ENCODE measurements at regions not wholly inside any gene's neighbourhood (a gene's known extent, or its start where the extent isn't known, plus 50 kb on each side); places are given as distances from the start of the nearest gene placed in this dataset.

DNA sequence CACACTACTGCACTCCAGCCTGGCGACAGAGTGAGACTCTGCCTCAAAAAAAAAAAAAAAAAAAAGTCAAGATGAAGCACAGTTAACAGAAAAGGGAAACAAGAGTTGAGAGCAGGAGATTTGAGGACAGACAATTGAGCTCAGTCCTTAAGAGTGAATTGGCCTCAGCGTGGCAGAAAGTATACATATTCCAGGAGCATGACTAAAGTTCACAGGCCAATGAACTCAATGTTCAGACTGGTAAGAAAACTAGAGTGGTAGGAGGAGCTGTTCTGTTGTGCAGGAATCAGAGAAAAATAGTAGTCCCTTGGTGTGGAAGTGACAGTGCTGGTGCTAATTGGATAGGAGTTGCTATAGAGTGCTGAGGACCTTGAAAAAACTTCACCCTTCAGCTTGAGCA, 60.0 kb downstream of the NRN1 start:
- H3K9me3 Mint-ChIP-seq (ENCODE audit: unreplicated experiment), result peaks cover 19% of the 10 kb centered on the region
- H3K36me3 Mint-ChIP-seq (ENCODE audit: unreplicated experiment), result peaks cover 5% of the 10 kb centered on the region
- no peak overlapping the region for H3K4me3 Mint-ChIP-seq (ENCODE audit: unreplicated experiment)
- H3K4me1 Mint-ChIP-seq (ENCODE audit: unreplicated experiment), result no peaks in the 10 kb centered on the region
- H3K27me3 Mint-ChIP-seq (ENCODE audit: unreplicated experiment), result peaks cover 4% of the 10 kb centered on the region
- no peak overlapping the region for H3K27ac Mint-ChIP-seq (ENCODE audit: unreplicated experiment)
- no peak for DNase-seq (ENCODE audit: extremely low spot score, unreplicated experiment)
- TF ChIP-seq, protein P1, sequence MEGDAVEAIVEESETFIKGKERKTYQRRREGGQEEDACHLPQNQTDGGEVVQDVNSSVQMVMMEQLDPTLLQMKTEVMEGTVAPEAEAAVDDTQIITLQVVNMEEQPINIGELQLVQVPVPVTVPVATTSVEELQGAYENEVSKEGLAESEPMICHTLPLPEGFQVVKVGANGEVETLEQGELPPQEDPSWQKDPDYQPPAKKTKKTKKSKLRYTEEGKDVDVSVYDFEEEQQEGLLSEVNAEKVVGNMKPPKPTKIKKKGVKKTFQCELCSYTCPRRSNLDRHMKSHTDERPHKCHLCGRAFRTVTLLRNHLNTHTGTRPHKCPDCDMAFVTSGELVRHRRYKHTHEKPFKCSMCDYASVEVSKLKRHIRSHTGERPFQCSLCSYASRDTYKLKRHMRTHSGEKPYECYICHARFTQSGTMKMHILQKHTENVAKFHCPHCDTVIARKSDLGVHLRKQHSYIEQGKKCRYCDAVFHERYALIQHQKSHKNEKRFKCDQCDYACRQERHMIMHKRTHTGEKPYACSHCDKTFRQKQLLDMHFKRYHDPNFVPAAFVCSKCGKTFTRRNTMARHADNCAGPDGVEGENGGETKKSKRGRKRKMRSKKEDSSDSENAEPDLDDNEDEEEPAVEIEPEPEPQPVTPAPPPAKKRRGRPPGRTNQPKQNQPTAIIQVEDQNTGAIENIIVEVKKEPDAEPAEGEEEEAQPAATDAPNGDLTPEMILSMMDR (IDR thresholded peaks at IDR 0.05), result no peak

DNA sequence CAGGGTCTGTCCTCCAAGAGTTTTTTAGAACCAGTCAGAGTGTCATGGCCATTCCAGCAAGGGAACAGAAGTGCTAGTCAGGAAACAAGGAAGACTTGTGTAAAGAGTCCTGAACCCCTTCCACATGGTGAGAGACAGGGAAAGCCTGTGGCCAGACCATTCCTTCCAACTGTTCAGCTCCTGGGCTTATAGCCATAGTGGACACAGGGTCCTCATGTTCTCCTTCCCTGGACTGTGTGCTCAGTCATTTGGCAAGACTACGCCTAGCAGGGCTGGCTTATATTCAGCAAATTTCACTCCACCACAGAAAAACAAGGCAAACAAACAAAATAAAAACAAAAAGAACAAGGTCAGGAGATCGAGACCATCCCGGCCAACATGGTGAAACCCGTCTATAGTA, 60.5 kb downstream of the NRN1 start:
- Mint-ChIP-seq H3K27ac (ENCODE audit: unreplicated experiment) (no peak overlapping the region), H3K4me3 (ENCODE audit: unreplicated experiment) (no peak overlapping the region), H3K4me1 (ENCODE audit: unreplicated experiment) (no peaks in the 10 kb centered on the region), H3K27me3 (ENCODE audit: unreplicated experiment) (peaks cover 4% of the 10 kb centered on the region), H3K9me3 (ENCODE audit: unreplicated experiment) (peaks cover 19% of the 10 kb centered on the region), H3K36me3 (ENCODE audit: unreplicated experiment) (peaks cover 5% of the 10 kb centered on the region)
- DNase-seq (ENCODE audit: extremely low spot score, unreplicated experiment), result no peak
- TF ChIP-seq, protein P1 (IDR thresholded peaks at IDR 0.05), result no peak

- peaks cover 5% of the 10 kb centered on the region for H3K36me3 Mint-ChIP-seq (ENCODE audit: unreplicated experiment)
- H3K27me3 Mint-ChIP-seq (ENCODE audit: unreplicated experiment), result peaks cover 4% of the 10 kb centered on the region
- H3K27ac Mint-ChIP-seq (ENCODE audit: unreplicated experiment), result no peak overlapping the region
- no peak overlapping the region for H3K4me3 Mint-ChIP-seq (ENCODE audit: unreplicated experiment)
- peaks cover 19% of the 10 kb centered on the region for H3K9me3 Mint-ChIP-seq (ENCODE audit: unreplicated experiment)
- DNase-seq (ENCODE audit: extremely low spot score, unreplicated experiment), result no peak
- TF ChIP-seq, protein P1 (IDR thresholded peaks at IDR 0.05), result no peak
- H3K4me1 Mint-ChIP-seq (ENCODE audit: unreplicated experiment), result peaks cover 9% of the 10 kb centered on the region
Measured at GRCh38 chr6:5943591-5943990, 63.1 kb downstream of the NRN1 start.

DNA sequence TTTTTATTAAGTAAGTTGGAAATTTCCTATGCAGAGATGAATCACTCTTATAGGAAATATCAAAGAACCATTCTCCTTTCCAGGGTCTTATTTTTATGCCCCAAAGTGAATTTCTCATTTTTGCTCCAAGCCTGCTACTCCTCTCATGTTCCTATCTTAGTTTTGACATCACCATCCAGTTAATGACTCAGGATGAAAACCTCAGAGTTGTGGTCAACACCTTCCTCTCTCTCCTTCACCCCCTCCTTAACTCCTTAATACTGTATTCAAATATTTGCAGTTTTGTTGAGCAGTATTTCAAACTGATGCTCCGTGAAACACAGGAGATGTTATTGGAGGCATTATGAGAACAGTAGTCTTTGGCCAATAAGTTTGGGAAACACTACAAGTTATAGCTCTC, 64.1 kb downstream of the NRN1 start:
- Mint-ChIP-seq H3K4me1 (ENCODE audit: unreplicated experiment) (peaks cover 9% of the 10 kb centered on the region), H3K4me3 (ENCODE audit: unreplicated experiment) (no peak overlapping the region), H3K27me3 (ENCODE audit: unreplicated experiment) (peaks cover 4% of the 10 kb centered on the region), H3K9me3 (ENCODE audit: unreplicated experiment) (peaks cover 19% of the 10 kb centered on the region), H3K36me3 (ENCODE audit: unreplicated experiment) (peaks cover 5% of the 10 kb centered on the region), H3K27ac (ENCODE audit: unreplicated experiment) (no peak overlapping the region)
- no peak for DNase-seq (ENCODE audit: extremely low spot score, unreplicated experiment)
- TF ChIP-seq, protein P1 (IDR thresholded peaks at IDR 0.05), result no peak

DNA sequence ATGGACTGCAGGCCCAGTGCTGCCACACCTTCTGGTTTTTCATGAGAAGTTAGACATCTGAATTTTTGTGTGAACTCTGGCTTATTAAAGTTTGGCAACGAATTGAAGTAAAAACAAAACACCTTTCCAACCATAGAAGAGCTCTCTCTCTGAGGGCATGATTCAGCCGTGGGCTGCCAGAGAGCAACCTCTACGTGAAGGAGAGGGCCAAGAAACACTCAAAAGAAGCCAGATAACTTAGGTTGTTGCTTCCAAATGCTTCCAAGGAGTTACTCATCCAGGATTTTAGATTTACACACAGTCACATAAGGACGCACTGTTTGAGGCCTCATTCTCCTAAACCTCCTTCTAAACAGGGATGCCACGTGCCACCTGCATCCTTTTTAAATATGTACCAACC, 65.5 kb downstream of the NRN1 start:
- Mint-ChIP-seq H3K9me3 (ENCODE audit: unreplicated experiment) (peaks cover 19% of the 10 kb centered on the region), H3K4me3 (ENCODE audit: unreplicated experiment) (no peak overlapping the region), H3K27me3 (ENCODE audit: unreplicated experiment) (no peaks in the 10 kb centered on the region), H3K36me3 (ENCODE audit: unreplicated experiment) (peaks cover 5% of the 10 kb centered on the region), H3K4me1 (ENCODE audit: unreplicated experiment) (peaks cover 9% of the 10 kb centered on the region), H3K27ac (ENCODE audit: unreplicated experiment) (no peak overlapping the region)
- no peak for DNase-seq (ENCODE audit: extremely low spot score, unreplicated experiment)
- TF ChIP-seq, protein P1 (IDR thresholded peaks at IDR 0.05), result no peak
